GM23338 (cell line): ENCODE measurements at regions not wholly inside any gene's neighbourhood (a gene's known extent, or its start where the extent isn't known, plus 50 kb on each side); places are given as distances from the start of the nearest gene placed in this dataset.

ENCODE experiments used
- ATAC-seq: fragments of 200-7000 bp; cut with Tn5 transposase; 3 replicates; pipeline ENCODE4 v1.9.1; 2020
- DNase-seq: peaks from one replicate; pipeline ENCODE4 v3.0.0-alpha.2; 2015; ENCODE audit warnings: low spot score
- H2AFZ ChIP-seq: fragments of 200-600 bp; sonication (generic); 2 replicates; pipeline ENCODE4 v1.8.0; 2016; ENCODE audit warnings: antibody characterized with exemption, mild to moderate bottlenecking, moderate library complexity
- H3F3A ChIP-seq: fragments of 200-600 bp; sonication (generic); replicated peaks from 2 replicates; pipeline ENCODE4 v1.8.0; 2017; ENCODE audit warnings: antibody characterized with exemption, mixed run types, low read depth
- H3K27ac ChIP-seq: fragments of 200-600 bp; sonication (generic); 2 replicates; pipeline ENCODE4 v1.6.1; 2016; ENCODE audit warnings: low read depth
- H3K27me3 ChIP-seq: fragments of 200-600 bp; sonication (generic); 2 replicates; pipeline ENCODE4 v1.8.0; 2016; ENCODE audit warnings: mild to moderate bottlenecking, mixed run types, moderate library complexity; ENCODE audit not compliant: insufficient read depth
- H3K36me3 ChIP-seq: fragments of 200-600 bp; sonication (generic); 2 replicates; pipeline ENCODE4 v1.8.0; 2016; ENCODE audit warnings: mild to moderate bottlenecking; ENCODE audit not compliant: insufficient read depth
- H3K4me1 ChIP-seq: fragments of 200-600 bp; sonication (generic); 2 replicates; pipeline ENCODE4 v1.8.0; 2016; ENCODE audit warnings: mild to moderate bottlenecking, moderate library complexity; ENCODE audit not compliant: insufficient read depth
- H3K4me2 ChIP-seq: fragments of 200-600 bp; sonication (generic); 2 replicates; pipeline ENCODE4 v1.7.1; 2017; ENCODE audit warnings: mixed run types
- H3K4me3 ChIP-seq: fragments of 200-600 bp; sonication (generic); 2 replicates; pipeline ENCODE4 v1.6.1; 2016; ENCODE audit warnings: mixed run types
- H3K79me2 ChIP-seq: fragments of 200-600 bp; sonication (generic); replicated peaks from 2 replicates; pipeline ENCODE4 v1.8.0; 2017; ENCODE audit warnings: mild to moderate bottlenecking; ENCODE audit not compliant: insufficient read depth
- H3K9me2 ChIP-seq: fragments of 200-600 bp; sonication (generic); 2 replicates; pipeline ENCODE4 v1.8.0; 2017; ENCODE audit not compliant: insufficient read depth
- H4K20me1 ChIP-seq: fragments of 200-600 bp; sonication (generic); replicated peaks from 2 replicates; pipeline ENCODE4 v1.8.0; 2017; ENCODE audit warnings: mild to moderate bottlenecking; ENCODE audit not compliant: insufficient read depth
- H3K27ac Mint-ChIP-seq: 2 replicates; pipeline ENCODE4 v1.8.0; 2020; ENCODE audit warnings: inconsistent platforms, mild to moderate bottlenecking, moderate library complexity, mixed read lengths
- H3K27me3 Mint-ChIP-seq: 3 replicates; pipeline ENCODE4 v1.8.0; 2022; ENCODE audit warnings: low read depth, mild to moderate bottlenecking, moderate library complexity, mixed read lengths, inconsistent platforms; ENCODE audit not compliant: insufficient read depth, poor library complexity
- H3K36me3 Mint-ChIP-seq: 3 replicates; pipeline ENCODE4 v1.8.0; 2021; ENCODE audit warnings: low read depth, mild to moderate bottlenecking, inconsistent platforms, moderate library complexity, mixed read lengths
- H3K4me1 Mint-ChIP-seq: 3 replicates; pipeline ENCODE4 v1.8.0; 2020; ENCODE audit warnings: mild to moderate bottlenecking, inconsistent platforms, mixed read lengths
- H3K4me3 Mint-ChIP-seq: 3 replicates; pipeline ENCODE4 v1.8.0; 2021; ENCODE audit warnings: moderate library complexity, mild to moderate bottlenecking, inconsistent platforms, mixed read lengths
- H3K9me3 Mint-ChIP-seq: 3 replicates; pipeline ENCODE4 v1.8.0; 2020; ENCODE audit warnings: moderate library complexity, mild to moderate bottlenecking, inconsistent platforms, mixed read lengths
- CREB1 ChIP-seq: fragments of 250-450 bp; sonication (Bioruptor Pico); IDR thresholded peaks from 2 replicates; pipeline ENCODE4 v1.5.0; 2020; ENCODE audit warnings: low read depth, mild to moderate bottlenecking, moderate library complexity
- EZH2 ChIP-seq: fragments of 200-600 bp; sonication (generic); IDR thresholded peaks from one replicate; pipeline ENCODE4 v1.8.0; 2017; ENCODE audit warnings: antibody characterized with exemption, mild to moderate bottlenecking, low read depth; ENCODE audit not compliant: unreplicated experiment
- POLR2AphosphoS5 ChIP-seq: IDR thresholded peaks from 2 replicates; pipeline ENCODE4 v1.6.1; 2016; ENCODE audit warnings: antibody characterized with exemption, low read depth
- STAT1 ChIP-seq: IDR thresholded peaks from one replicate; pipeline ENCODE4 v1.6.1; 2016; ENCODE audit warnings: antibody characterized with exemption; ENCODE audit not compliant: unreplicated experiment
- ZNF114 ChIP-seq: fragments of 250-450 bp; sonication (Bioruptor Pico); IDR thresholded peaks from 2 replicates; pipeline ENCODE4 v1.5.0; 2020; ENCODE audit warnings: mild to moderate bottlenecking, moderate library complexity
- ZNF331 ChIP-seq: fragments of 250-450 bp; sonication (Bioruptor Pico); IDR thresholded peaks from 2 replicates; pipeline ENCODE4 v1.5.0; 2020; ENCODE audit warnings: low read depth, mild to moderate bottlenecking, moderate library complexity
- TF ChIP-seq, protein P1 (sequence below): fragments of 250-450 bp; sonication (Bioruptor Pico); IDR thresholded peaks from 2 replicates; pipeline ENCODE4 v1.5.0; 2020; ENCODE audit warnings: mild to moderate bottlenecking, moderate library complexity

DNA sequence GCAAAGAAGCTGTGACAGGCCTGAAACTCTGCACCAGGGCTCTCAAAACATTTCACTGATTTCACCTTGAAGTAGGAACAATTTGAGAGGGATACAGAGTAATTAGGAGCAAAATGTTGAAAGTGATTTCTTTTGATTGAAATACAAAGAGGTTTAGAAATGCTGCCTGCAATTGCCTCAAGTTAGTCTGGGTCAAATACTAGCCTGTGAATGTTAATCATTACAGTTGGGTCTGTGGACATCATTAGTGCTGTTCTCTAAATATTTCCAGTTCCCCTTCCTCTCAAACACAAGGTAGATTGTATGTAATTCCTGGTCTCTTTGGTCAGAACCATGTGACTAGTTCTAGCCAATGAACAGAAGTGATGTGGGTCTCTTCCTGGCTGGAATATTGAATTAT is 152.3 kb upstream of the TSC22D2 start (continued):
- TF ChIP-seq, protein P1, sequence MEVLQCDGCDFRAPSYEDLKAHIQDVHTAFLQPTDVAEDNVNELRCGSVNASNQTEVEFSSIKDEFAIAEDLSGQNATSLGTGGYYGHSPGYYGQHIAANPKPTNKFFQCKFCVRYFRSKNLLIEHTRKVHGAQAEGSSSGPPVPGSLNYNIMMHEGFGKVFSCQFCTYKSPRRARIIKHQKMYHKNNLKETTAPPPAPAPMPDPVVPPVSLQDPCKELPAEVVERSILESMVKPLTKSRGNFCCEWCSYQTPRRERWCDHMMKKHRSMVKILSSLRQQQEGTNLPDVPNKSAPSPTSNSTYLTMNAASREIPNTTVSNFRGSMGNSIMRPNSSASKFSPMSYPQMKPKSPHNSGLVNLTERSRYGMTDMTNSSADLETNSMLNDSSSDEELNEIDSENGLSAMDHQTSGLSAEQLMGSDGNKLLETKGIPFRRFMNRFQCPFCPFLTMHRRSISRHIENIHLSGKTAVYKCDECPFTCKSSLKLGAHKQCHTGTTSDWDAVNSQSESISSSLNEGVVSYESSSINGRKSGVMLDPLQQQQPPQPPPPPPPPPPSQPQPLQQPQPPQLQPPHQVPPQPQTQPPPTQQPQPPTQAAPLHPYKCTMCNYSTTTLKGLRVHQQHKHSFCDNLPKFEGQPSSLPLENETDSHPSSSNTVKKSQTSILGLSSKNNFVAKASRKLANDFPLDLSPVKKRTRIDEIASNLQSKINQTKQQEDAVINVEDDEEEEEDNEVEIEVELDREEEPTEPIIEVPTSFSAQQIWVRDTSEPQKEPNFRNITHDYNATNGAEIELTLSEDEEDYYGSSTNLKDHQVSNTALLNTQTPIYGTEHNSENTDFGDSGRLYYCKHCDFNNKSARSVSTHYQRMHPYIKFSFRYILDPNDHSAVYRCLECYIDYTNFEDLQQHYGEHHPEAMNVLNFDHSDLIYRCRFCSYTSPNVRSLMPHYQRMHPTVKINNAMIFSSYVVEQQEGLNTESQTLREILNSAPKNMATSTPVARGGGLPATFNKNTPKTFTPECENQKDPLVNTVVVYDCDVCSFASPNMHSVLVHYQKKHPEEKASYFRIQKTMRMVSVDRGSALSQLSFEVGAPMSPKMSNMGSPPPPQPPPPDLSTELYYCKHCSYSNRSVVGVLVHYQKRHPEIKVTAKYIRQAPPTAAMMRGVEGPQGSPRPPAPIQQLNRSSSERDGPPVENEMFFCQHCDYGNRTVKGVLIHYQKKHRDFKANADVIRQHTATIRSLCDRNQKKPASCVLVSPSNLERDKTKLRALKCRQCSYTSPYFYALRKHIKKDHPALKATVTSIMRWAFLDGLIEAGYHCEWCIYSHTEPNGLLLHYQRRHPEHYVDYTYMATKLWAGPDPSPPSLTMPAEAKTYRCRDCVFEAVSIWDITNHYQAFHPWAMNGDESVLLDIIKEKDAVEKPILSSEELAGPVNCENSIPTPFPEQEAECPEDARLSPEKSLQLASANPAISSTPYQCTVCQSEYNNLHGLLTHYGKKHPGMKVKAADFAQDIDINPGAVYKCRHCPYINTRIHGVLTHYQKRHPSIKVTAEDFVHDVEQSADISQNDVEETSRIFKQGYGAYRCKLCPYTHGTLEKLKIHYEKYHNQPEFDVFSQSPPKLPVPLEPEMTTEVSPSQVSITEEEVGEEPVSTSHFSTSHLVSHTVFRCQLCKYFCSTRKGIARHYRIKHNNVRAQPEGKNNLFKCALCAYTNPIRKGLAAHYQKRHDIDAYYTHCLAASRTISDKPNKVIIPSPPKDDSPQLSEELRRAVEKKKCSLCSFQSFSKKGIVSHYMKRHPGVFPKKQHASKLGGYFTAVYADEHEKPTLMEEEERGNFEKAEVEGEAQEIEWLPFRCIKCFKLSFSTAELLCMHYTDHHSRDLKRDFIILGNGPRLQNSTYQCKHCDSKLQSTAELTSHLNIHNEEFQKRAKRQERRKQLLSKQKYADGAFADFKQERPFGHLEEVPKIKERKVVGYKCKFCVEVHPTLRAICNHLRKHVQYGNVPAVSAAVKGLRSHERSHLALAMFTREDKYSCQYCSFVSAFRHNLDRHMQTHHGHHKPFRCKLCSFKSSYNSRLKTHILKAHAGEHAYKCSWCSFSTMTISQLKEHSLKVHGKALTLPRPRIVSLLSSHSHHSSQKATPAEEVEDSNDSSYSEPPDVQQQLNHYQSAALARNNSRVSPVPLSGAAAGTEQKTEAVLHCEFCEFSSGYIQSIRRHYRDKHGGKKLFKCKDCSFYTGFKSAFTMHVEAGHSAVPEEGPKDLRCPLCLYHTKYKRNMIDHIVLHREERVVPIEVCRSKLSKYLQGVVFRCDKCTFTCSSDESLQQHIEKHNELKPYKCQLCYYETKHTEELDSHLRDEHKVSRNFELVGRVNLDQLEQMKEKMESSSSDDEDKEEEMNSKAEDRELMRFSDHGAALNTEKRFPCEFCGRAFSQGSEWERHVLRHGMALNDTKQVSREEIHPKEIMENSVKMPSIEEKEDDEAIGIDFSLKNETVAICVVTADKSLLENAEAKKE (CRISPR knock-in tag), result no peak

DNA sequence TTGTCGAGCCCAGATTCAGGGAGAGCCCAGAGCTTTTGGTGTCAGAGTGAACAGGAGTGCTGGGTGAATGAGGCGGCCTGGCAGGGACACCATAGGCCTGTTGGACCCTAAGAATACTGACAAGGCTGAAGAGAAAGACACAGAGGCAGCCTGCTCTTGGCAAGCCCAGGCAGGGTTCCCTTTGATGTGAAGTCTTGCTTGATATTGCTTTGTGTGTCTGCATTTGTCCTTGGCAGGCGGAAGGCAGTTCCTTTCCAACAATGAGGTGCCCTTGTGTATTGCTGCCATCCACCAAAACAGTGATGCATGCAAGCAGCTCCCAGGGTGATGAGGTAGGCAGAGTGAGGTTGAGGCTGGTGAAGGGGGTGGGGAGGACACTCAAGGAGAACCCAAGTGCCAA is 152.7 kb upstream of the TSC22D2 start:
- DNase-seq (no peak), ATAC-seq (no peak; the same call in 2 of the 3 replicates)
- Mint-ChIP-seq H3K27me3 (no peaks in the 10 kb centered on the region), H3K4me1 (peaks cover 13% of the 10 kb centered on the region), H3K4me3 (no peak overlapping the region), H3K36me3 (no peaks in the 10 kb centered on the region), H3K27ac (no peak overlapping the region), H3K9me3 (no peaks in the 10 kb centered on the region; the same call in 2 of the 3 replicates)
- H3K4me2 ChIP-seq, result no peak overlapping the region
- H3F3A ChIP-seq, result no peaks in the 10 kb centered on the region
- H3K4me1 ChIP-seq, result no peaks in the 10 kb centered on the region
- no peak overlapping the region for H3K27ac ChIP-seq
- no peaks in the 10 kb centered on the region for H3K79me2 ChIP-seq
- peak overlapping the region; percentile 74; the same call in 1 of the 2 replicates for H2AFZ ChIP-seq
- no peaks in the 10 kb centered on the region for H3K27me3 ChIP-seq
- H3K4me3 ChIP-seq, result no peak overlapping the region
- H4K20me1 ChIP-seq, result no peaks in the 10 kb centered on the region
- H3K36me3 ChIP-seq, result no peaks in the 10 kb centered on the region
- no peaks in the 10 kb centered on the region for H3K9me2 ChIP-seq
- TF ChIP-seq POLR2AphosphoS5 (no peak), CREB1 (CRISPR knock-in tag) (no peak), STAT1 (no peak), EZH2 (no peak), ZNF331 (CRISPR knock-in tag) (no peak), ZNF114 (CRISPR knock-in tag) (no peak)
- TF ChIP-seq, protein P1 (CRISPR knock-in tag), result no peak
